Liver (tissue), 8 donors: ENCODE measurements at regions not wholly inside any gene's neighbourhood (a gene's known extent, or its start where the extent isn't known, plus 50 kb on each side); places are given as distances from the start of the nearest gene placed in this dataset.

Experiments
- DNase-seq: peaks from one replicate; pipeline ENCODE4 v3.0.0-alpha.2; 2017; ENCODE audit warnings: low spot score
- H3K27ac ChIP-seq, 2 donors: one replicate each; pipeline ENCODE4 v1.7.0; 2013; ENCODE audit warnings: inconsistent platforms in 2 of 2, low read length in 2 of 2, control low read depth in 1 of 2, low read depth in 1 of 2, mild to moderate bottlenecking in 1 of 2
- H3K27me3 ChIP-seq, 4 donors: one replicate each; pipeline versions ENCODE4 v1.6.1 to v1.7.0; 2013; ENCODE audit warnings: low read length in 3 of 4, inconsistent platforms in 1 of 4, mild to moderate bottlenecking in 1 of 4, moderate library complexity in 1 of 4; ENCODE audit not compliant: control insufficient read depth in 4 of 4, insufficient read depth in 4 of 4
- H3K36me3 ChIP-seq, 4 donors: one replicate each; pipeline versions ENCODE4 v1.6.1 to v1.7.0; 2013; ENCODE audit warnings: low read length in 3 of 4, mild to moderate bottlenecking in 3 of 4, low read depth in 1 of 4, moderate library complexity in 1 of 4; ENCODE audit not compliant: control insufficient read depth in 4 of 4, insufficient read depth in 3 of 4
- H3K4me1 ChIP-seq, 4 donors: one replicate each; pipeline versions ENCODE4 v1.6.1 to v1.7.0; 2013; ENCODE audit warnings: low read length in 3 of 4, mild to moderate bottlenecking in 3 of 4, moderate library complexity in 1 of 4; ENCODE audit not compliant: control insufficient read depth in 4 of 4, insufficient read depth in 4 of 4
- H3K4me3 ChIP-seq, 3 donors: one replicate each; pipeline versions ENCODE4 v1.6.1 to v1.7.0; 2013; ENCODE audit warnings: low read length in 3 of 3, control low read depth in 1 of 3, low read depth in 1 of 3, mild to moderate bottlenecking in 1 of 3
- H3K9ac ChIP-seq, 2 donors: one replicate each; pipeline ENCODE4 v1.7.0; 2013; ENCODE audit warnings: low read length in 2 of 2, mild to moderate bottlenecking in 2 of 2, moderate library complexity in 2 of 2, control low read depth in 1 of 2, low read depth in 1 of 2
- H3K9me3 ChIP-seq, 4 donors: one replicate each; pipeline versions ENCODE4 v1.6.1 to v1.7.0; 2013; ENCODE audit warnings: low read length in 3 of 4; ENCODE audit not compliant: control insufficient read depth in 4 of 4
- CTCF ChIP-seq: fragments of 150-350 bp; IDR thresholded peaks from 2 replicates; pipeline ENCODE4 v1.5.1; 2017; ENCODE audit warnings: improper control_type of control experiment, low read depth, low read length; ENCODE audit not compliant: missing input control
- EGR1 ChIP-seq, 2 donors: IDR thresholded peaks; 2 replicates each; pipeline ENCODE4 v1.6.1; 2016 to 2018; ENCODE audit warnings: antibody characterized with exemption in 2 of 2, low read depth in 2 of 2
- FOXA2 ChIP-seq: IDR thresholded peaks from 2 replicates; pipeline ENCODE4 v1.6.1; 2016; ENCODE audit warnings: antibody characterized with exemption
- HNF4A ChIP-seq, 2 donors: conservative IDR thresholded peaks; 2 replicates each; pipeline ENCODE4 v1.6.1; 2016; ENCODE audit warnings: antibody characterized with exemption in 2 of 2, mild to moderate bottlenecking in 2 of 2
- HNF4G ChIP-seq: IDR thresholded peaks from 2 replicates; pipeline ENCODE4 v1.6.1; 2016; ENCODE audit warnings: antibody characterized with exemption
- JUND ChIP-seq, 2 donors: IDR thresholded peaks; 2 replicates each; pipeline ENCODE4 v1.6.1; 2016; ENCODE audit warnings: antibody characterized with exemption in 2 of 2
- MAX ChIP-seq: IDR thresholded peaks from 2 replicates; pipeline ENCODE4 v1.6.1; 2016; ENCODE audit warnings: antibody characterized with exemption
- NR2F2 ChIP-seq: IDR thresholded peaks from 2 replicates; pipeline ENCODE4 v1.6.1; 2016; ENCODE audit warnings: antibody characterized with exemption
- RAD21 ChIP-seq, 2 donors: IDR thresholded peaks; 2 replicates each; pipeline ENCODE4 v1.6.1; 2016; ENCODE audit warnings: antibody characterized with exemption in 2 of 2, mild to moderate bottlenecking in 2 of 2
- REST ChIP-seq: IDR thresholded peaks from 2 replicates; pipeline ENCODE4 v1.6.1; 2016; ENCODE audit warnings: antibody characterized with exemption, mild to moderate bottlenecking
- RXRA ChIP-seq, 2 donors: IDR thresholded peaks; 2 replicates each; pipeline ENCODE4 v1.6.1; 2017 to 2018; ENCODE audit warnings: antibody characterized with exemption in 2 of 2, mild to moderate bottlenecking in 1 of 2
- SP1 ChIP-seq: IDR thresholded peaks from 2 replicates; pipeline ENCODE4 v1.6.1; 2018; ENCODE audit warnings: antibody characterized with exemption, mild to moderate bottlenecking
- TAF1 ChIP-seq: conservative IDR thresholded peaks from 2 replicates; pipeline ENCODE4 v1.6.1; 2016; ENCODE audit warnings: antibody characterized with exemption, mild to moderate bottlenecking
- YY1 ChIP-seq: IDR thresholded peaks from 2 replicates; pipeline ENCODE4 v1.6.1; 2016; ENCODE audit warnings: antibody characterized with exemption, mild to moderate bottlenecking
- WGBS: extraction: QIAGEN DNeasy Blood & Tissue Kit; methylation state at CpG from one replicate; pipeline ENCODE4 v1.1.7; 2013; 5-methylcytosine and 5-hydroxymethylcytosine counted together
- donor health status: healthy.
- donor health status: healthy.
- donor health status: healthy.
- donor health status: healthy.
- donor health status: healthy.

- Histone ChIP-seq H3K4me3 (no peak overlapping the region), H3K9ac (no peak overlapping the region), H3K36me3 (no peaks in the 10 kb centered on the region), H3K27me3 (no peaks in the 10 kb centered on the region), H3K9me3 (no peaks in the 10 kb centered on the region), H3K27ac (no peak overlapping the region), H3K4me1 (no peaks in the 10 kb centered on the region)
- no peak for TF ChIP-seq YY1
- no peak for TF ChIP-seq CTCF
- no peak for TF ChIP-seq FOXA2
- no peak for TF ChIP-seq MAX
- TF ChIP-seq TAF1 = no peak
- no peak for TF ChIP-seq NR2F2
- TF ChIP-seq SP1 = no peak
- no peak for TF ChIP-seq HNF4A (conservative IDR thresholded peaks at IDR 0.05)
- DNase-seq = no peak
Observed at GRCh38 chr1:169024255-169024654, 82.2 kb upstream of the ATP1B1 start.

- no peak overlapping the region for H3K9ac ChIP-seq
- H3K36me3 ChIP-seq = no peaks in the 10 kb centered on the region
- DNase-seq = no peak
- no peaks in the 10 kb centered on the region for H3K9me3 ChIP-seq
- H3K27ac ChIP-seq = no peak overlapping the region
- H3K27me3 ChIP-seq = no peaks in the 10 kb centered on the region
- H3K4me3 ChIP-seq = no peak overlapping the region
- H3K4me1 ChIP-seq = no peaks in the 10 kb centered on the region
- 80% methylated on average over 1 of the region's 1 CpG for WGBS
- TF ChIP-seq NR2F2 = no peak
Observed at GRCh38 chr1:169024800-169025271, 81.7 kb upstream of the ATP1B1 start.

GRCh38 chr1:169025412-169025811, 81.1 kb upstream of the ATP1B1 start:
- no peaks in the 10 kb centered on the region for H3K9me3 ChIP-seq
- H3K27ac ChIP-seq = no peak overlapping the region
- TF ChIP-seq TAF1 = no peak
- 100% methylated on average over 1 of the region's 1 CpG for WGBS
- DNase-seq = no peak
- H3K4me1 ChIP-seq = no peaks in the 10 kb centered on the region
- H3K4me3 ChIP-seq = no peak overlapping the region
- H3K9ac ChIP-seq = no peak overlapping the region
- no peaks in the 10 kb centered on the region for H3K36me3 ChIP-seq
- H3K27me3 ChIP-seq = no peaks in the 10 kb centered on the region

- H3K27me3 ChIP-seq = no peaks in the 10 kb centered on the region
- H3K27ac ChIP-seq = no peak overlapping the region
- H3K9ac ChIP-seq = no peak overlapping the region
- no peaks in the 10 kb centered on the region for H3K36me3 ChIP-seq
- no peak overlapping the region for H3K4me3 ChIP-seq
- no peaks in the 10 kb centered on the region for H3K4me1 ChIP-seq
- no peak for TF ChIP-seq RXRA (IDR thresholded peaks at IDR 0.05)
- no peak for TF ChIP-seq REST
- no peak for TF ChIP-seq NR2F2
- no peak for TF ChIP-seq TAF1
- TF ChIP-seq JUND (IDR thresholded peaks at IDR 0.05) = no peak
- TF ChIP-seq RAD21 (IDR thresholded peaks at IDR 0.05) = no peak
- no peak for TF ChIP-seq MAX
- no peak for TF ChIP-seq YY1
- no peak for TF ChIP-seq HNF4G
- no peak for TF ChIP-seq EGR1 (IDR thresholded peaks at IDR 0.05; ENCODE audit: low read depth in 2 of 2)
- TF ChIP-seq FOXA2 = no peak
- H3K9me3 ChIP-seq = no peaks in the 10 kb centered on the region
- WGBS = 86% methylated on average over 8 of the region's 8 CpGs
- no peak for DNase-seq
Observed at GRCh38 chr1:169027607-169028320, 78.7 kb upstream of the ATP1B1 start.
